ENCODE measurements at regions not wholly inside any gene's neighbourhood (a gene's known extent, or its start where the extent isn't known, plus 50 kb on each side); places are given as distances from the start of the nearest gene placed in this dataset.

DNA sequence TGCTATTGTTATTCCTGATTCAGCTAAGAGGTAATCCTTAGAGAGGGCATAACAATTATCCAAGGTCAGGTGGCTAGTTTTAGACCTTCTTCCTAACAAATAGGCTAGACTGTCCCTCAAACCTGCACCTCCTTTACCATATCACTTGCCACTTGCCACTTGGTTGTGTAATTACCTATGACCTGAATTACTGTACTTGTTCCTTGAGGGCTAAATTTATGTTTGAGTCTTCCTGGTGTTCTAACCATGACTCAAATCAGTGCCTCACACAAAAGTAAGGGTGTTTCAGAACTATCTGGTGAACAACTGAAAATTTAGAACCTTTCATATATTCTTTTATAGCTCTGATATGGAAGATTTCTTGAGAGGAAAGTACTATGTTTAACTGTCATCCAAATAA is 365.8 kb upstream of the SEMA6D start:
- no peak for DNase-seq

DNA sequence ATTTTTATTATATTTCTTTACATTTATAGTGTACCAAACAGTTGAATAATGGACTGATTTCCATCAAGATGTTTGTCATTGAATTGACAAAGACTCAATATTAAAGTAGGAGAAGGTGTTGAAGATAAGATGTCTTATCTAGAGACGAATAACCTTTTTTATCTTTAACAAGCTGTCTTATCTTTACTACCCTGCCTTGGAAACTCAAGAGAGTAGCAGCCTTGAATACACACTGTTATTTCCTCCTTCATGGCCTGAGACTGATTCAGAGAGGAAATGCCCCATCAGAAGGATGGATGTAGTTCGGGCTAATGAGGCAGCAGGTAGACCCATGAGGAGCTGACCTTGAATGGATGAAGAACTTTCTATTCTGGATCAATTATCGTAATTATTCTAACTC is 365.1 kb upstream of the SEMA6D start:
- DNase-seq: no peak

DNA sequence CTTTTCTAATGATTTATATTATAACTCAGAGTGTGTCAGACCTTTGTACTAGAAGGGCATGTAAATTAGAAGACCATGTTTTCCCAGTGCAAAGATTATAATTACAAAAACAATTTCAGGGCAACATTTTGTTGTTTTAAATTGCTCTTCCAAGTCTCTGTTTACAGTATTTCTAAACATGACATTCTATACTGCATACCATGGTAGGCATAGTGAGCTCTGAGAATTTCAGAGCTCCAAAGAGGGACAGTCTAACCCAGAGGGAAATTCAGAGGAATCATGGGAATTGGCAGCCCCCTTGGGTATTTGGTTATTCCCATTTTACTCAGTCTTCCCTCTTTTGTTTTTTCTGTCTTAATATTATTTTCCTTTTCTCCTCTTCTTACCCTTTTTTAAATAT is 361.5 kb upstream of the SEMA6D start:
- no peak for DNase-seq

DNA sequence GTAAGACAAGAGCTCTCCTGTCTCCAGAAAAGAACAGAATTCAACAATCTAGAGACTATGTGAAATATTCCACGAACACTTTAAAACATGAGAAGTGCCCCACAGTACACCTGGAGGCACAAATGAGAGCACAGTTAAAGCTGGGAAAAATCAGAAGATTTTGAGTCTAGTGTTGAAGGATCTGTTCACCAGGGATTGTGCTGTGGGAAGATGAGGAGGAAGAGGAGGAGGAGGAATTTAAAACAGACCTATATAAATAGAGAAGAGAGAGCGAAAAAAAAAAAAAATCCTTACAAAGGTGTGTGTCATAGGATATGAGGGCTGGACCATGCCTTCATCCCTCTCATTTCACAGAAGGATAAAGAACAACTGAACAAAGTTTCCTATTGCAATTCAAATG is 361.0 kb upstream of the SEMA6D start:
- DNase-seq: no peak

DNA sequence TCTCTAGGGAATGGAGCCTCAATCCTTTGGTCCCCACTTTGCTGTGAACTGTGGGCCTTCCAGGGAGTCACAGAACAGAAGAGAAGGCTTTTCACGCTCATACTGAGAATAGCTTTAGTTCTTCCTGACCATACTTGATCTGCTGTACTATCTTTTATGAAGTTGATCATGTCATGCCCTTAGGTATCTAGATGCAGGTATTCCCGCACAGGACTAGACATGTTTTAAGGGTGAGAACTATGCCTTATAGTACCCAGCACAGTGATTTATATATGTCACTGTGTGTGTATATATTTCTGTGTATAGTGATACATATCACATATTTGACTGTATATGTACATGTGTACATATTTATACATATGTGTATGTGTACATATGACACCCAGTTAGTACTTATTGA is 358.4 kb upstream of the SEMA6D start:
- no peak for DNase-seq

DNA sequence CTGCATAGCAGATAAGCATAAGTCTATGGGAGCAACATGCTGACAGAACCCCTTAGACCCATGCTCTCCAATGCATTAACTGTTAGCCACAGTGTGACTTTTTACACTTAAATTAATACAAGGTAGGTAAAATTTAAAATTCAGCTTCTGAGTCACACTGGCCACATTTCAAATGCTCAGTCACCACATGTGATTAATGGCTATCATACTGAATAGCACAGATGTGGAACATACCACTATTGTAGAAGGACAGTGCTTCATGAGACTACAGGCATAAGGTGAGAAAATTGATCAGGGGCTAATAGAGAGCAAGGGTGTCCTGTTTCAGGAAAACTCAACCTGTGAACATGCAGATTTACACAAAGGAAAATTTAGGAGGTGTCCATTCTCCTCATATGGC is 357.0 kb upstream of the SEMA6D start:
- no peak for DNase-seq

DNA sequence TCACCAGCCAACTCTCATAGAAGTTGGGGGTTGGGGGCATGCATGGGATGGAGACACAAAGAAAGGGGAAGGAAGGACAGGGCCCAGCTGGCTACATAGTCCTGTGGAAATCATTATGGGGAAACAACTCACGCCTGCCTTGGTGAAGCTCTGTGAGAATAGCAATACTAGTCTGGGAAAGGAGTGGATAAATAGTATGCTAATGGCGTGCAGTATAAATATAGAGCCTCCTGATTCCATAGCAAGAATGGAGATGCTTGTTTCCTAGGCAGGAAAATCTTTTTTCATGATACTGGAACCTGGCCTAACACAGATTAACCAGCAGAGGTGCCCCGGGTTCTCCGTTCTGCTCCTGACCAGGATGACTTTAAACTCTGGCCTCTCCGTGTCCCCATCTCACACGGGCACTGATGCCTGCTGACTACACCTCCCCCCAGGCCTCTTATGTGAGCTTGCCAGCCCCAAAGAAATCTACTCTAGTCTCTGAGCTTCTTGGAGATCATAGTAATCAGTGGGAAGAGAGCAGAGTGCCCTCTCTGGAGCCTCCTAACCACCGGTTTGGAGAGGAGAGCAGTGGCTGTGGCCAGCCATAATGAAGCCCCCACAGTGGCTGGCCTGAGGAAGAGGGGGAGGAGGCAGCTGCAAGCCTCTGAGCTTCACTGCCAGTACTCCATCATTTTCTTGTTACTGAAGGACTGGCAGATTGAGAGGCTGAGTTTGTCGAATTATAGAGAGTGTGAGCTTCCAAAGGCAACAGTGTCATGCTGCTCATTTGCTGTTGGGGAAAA is 355.0 kb upstream of the SEMA6D start:
- no peak for DNase-seq

DNA sequence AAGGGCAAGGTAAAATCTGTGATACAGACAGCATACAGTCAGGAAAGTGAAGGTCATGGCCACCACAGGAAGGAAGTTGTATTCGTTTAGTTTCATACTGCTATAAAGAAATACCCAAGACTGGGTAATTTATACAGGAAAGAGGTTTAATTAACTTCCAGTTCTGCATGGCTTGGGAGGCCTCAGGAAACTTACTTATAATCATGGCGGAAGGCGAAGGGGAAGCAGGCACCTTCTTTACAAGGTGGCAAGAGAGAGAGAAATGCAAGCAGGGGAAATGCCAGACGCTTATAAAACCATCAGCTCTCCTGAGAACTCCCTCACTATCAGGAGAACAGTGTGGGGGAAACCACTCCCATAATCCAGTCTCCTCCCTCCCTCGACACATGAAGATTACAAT is 353.7 kb upstream of the SEMA6D start:
- no peak for DNase-seq

DNA sequence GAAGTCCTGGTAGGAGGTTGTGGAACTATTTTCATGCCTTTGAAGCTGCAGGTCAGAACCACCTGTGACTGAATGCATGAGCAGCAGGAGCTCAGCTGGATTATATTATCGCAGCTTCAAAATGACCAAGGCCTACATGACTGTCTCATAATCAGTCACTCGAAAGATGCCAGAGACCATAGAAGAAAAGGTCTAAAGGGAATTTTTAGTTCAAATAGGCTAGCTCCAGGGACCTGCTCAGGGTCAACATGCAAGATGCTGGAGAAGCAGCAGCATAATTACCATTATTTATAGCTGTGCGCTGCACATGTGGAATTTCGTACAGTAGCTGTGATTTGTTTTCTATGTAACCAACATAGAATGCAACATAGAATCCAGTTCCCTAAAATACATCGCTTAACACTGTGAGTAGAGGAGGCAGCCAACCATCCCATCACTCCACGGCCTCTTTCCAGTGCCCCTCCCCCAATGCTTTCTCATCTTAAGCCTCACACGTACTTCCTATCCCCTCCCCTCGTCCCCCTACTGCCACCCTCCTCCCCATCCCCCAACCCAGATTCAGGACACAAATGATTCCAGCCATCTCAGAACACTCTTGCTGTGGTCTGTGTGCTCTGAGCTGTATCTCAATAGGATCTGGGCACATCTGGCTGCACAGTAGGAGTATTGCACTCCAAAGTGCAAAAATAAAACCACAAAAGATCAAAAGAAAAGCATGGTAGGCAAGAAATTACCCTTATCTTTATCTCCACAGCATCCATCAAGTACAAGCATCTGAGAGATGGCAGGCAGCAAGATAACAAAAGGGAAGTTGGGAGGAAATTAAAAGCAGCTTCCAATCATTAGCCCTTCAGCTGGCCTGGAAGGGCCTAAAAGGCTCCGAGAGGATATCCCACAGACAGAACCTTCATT is 352.8 kb upstream of the SEMA6D start:
- peak; percentile 41 for DNase-seq

DNA sequence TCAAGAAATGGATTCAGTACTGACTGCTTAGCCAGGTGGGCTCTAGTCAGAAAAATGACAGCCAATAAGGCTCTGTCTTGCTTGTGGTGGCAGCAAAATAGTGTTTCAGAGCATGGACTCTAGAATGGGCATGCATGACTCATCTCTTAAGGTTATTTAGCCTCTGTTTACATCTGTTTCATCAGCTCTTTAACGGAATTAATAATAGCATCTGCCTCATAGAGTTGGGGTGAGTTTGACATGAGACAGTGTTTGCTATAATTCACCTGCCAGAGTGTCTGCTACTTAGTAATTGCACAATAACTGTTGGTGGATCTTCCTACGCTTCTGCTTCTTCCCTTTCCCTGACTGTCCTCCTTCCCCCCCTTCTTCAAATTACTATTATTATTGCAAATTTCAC is 350.4 kb upstream of the SEMA6D start:
- DNase-seq: no peak

DNA sequence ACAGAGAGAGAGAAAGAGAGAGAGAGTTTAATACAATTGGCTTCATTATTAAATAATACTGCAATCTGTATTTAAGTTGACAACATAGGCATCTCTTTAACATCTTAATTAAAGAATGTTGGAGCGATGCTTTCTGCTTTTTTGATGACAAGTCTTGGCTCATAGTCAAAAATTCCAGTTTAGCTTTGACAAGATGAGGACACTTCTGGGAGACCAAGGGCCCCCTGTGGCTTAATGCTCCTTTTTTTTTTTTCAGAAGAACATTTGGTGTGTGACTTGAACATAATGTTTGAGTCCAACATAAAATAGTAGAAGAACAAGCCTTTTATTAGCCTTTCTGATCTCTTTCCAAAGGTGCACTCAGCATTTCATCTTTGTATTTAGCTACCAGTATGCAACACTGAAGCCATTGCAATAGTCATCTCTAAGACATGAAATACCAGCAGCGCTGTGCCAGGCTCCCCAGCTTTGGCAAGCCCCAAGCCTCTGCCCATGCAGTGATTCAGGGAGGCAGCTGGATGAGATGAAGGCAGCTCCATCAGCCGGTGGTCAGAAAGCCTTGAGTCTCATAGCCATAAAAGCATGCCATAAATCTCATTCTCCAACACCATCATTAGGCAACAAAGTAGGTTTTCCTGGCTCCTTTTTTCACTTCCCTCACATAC is 349.4 kb upstream of the SEMA6D start:
- no peak for DNase-seq

DNA sequence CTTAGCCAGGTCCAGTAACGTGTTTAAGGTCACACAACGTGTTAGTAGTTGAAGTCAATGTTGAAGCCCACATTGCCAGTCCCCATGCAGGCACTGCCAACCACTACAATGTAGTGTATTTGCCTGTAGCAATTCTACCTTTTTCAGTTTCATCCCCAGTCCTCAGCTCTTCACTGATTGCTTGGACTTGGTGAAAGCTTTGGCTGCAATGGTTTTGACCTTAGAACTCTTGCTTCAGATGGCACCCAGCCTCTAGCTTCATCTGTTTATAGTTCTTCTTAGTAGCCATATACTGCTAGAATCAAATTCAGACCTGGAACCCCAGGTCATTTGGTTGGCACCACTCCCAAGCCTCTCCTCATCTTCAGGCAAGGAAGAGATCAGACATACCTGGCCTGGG is 345.4 kb upstream of the SEMA6D start:
- DNase-seq: no peak

DNA sequence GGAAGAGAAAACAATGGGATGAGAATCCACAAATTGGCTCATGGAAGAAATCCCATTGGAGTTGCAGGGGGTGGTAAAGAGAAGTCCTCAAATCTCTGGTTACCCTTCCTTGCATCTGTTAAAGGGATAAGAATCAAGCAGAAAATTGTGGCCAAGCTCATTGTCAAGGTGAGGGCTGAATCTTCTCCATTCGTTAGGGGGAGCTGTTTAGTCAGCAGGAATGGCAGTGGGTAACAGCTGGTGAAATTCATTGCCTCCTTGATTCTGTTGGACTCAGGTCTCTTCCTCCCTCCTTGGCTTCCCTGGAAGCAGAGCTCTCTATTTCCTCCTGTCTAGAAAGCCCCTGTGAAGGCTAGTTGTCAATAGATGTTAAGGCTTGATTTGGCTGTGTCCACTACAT is 343.1 kb upstream of the SEMA6D start:
- no peak for DNase-seq

DNA sequence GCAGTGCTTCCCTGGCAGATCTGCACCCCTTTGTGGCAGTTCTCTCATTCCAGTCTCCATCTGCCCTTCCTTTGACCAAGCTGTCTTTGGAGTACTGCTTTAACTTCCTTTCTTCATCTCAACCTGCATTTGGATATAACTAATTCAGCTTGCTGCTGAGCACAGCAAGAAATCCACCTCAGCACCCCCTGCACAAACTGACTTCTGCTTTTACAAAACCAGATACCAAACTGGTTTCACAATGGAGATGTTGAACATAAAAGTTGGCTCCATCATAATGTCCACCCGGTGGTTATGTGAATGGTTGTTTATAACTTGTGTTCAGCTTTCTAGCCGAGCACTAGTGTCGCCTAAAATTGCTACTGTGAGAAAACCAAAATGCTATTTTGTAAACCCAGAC is 341.1 kb upstream of the SEMA6D start:
- DNase-seq: no peak

DNA sequence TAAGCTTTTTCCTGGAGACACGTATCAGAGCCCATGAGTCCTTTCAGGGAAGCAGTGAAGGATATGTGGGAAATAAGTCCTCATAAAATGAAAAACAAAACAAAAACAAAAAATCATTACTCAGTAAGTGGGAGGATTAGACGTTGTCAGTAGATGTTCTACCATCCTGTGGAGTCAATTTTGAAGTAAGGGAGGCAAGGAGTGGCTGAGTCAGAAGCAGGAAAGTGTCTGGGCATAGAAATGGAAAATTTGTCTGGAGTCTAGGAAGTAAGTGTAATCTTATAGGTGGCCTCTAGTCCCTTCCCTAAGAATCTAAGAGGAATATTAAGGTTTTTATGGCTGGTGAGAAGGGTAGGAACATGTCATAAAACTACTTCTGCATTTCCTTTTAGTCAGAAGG is 339.8 kb upstream of the SEMA6D start:
- DNase-seq: no peak

DNA sequence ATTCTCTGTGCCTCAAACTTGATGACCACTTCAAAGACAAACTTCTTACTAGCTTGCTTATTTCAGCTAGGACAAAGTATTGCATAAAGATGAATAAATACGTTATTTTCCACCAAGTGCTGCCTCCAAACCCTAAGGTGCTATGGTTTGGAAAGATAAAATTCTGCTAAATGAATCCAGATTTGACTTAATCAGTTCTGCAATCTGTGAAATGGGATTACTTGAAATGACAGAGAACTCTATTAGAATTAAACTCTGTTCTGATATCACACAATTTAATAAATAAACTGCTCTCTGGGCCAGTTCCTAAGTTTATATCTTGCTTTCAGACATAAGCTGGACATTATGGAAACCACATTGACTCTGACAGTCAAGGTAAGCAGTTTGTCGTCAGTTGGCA is 338.8 kb upstream of the SEMA6D start:
- no peak for DNase-seq

DNA sequence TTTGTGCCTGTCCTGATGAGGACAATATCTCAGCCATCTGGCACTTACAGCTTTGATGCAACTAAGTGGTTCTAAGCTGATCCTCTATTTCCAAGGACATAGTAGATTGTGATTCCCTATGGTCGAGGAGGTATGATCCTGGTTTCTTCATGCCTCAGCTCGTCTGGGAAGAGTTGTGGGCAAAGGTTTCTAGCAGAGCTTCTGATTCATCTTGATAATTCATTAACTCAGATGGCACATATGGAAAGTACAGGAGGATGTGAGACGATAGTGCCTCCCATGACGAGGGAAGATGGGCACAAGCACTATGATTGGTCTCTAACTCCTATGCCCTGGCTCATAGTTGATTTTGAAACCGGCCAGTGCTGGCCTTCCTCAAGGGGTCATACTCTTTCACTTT is 334.2 kb upstream of the SEMA6D start:
- no peak for DNase-seq

DNA sequence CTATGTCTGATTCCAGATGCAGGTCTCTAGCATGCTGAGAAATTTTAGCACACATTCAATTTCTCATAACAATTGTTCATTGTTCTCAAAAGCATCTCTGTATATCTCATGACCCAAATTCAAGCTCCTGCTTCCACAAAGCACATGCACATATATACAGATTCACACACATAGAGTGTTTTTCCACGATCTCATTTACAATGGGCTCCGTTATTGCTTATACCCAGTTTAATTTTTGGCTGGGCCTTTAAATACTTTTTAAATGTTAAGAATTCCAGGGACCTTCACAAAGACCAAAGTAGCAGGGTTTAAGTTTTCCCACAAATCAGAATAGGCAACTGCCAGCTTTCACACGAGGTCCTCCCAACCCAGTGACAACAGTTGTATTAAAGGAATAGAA is 333.5 kb upstream of the SEMA6D start:
- no peak for DNase-seq

DNA sequence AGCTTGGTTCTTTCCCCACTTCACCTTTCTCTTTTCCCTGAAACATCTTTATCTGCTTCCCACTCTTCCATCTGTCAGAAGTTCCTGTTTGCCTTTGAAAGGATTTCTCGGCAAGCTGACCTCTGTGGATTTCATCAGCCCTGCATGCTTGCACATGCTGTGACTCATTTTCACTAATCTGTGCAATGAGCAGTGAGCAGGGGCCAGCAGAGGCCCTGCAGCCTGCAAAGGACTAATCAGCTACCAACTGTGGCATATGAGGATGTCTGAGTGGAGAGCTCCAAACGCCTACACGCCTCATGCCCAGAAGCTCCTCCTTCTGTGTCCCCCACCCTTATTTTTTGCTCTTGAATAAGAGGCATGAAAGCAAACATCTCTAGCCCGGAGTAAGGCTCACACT is 333.0 kb upstream of the SEMA6D start:
- peak; percentile 70 for DNase-seq

DNA sequence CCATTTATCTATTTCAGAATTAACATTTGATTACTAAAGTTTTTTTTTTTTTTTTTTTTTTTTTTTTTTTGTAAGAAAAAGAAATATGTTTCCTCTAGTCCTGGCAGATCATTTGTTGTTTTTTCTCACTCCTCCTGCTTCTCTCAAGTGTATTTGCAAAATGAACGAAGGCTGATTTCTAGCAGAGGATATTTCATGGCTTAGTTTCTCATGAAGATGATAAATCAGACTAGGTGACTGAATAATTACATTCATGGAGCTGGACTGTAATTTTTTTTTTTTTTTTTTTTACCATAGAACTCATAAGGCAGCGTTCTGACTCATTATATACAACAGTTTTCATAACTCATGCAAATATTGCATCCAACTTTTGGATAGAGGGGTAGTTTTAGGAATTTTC is 332.5 kb upstream of the SEMA6D start:
- no peak for DNase-seq

DNA sequence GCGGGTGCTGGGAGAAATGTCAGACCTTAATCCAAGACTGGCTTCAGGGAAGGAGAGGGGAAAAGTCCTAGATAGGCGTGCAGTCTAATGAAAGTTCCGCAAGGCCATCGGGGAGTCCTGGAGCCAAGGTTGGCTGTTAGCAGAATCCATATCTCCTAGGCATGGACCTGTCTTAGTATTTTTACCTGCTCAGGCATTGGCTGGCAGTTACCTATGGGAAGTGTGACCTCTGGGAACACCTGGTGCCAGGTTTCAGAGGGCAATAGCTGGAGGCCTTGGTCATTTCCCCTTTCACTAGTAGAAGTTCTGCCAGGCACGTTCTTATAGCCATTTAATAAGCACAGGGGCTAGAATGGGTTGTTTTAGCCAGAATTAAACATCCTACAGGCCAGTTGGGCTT is 330.8 kb upstream of the SEMA6D start:
- no peak for DNase-seq

DNA sequence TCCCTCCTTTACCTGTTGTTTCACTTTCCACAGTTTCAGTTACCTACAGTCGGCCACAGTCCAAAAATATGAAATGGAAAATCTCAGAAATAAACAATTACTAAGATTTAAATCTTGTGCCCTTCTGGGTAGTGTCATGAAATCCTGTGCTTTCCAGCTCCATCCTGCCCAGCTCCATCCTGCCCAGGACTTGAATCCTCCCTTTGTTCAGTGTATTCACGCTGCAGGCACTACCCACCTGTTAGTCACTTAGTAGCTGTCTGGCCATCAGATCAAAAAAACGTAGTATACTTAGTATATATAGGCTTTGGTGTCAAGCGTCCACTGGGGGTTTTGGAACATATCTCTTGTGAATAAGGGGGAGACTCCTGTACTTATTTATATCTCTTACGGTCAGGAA is 329.0 kb upstream of the SEMA6D start:
- no peak for DNase-seq

DNA sequence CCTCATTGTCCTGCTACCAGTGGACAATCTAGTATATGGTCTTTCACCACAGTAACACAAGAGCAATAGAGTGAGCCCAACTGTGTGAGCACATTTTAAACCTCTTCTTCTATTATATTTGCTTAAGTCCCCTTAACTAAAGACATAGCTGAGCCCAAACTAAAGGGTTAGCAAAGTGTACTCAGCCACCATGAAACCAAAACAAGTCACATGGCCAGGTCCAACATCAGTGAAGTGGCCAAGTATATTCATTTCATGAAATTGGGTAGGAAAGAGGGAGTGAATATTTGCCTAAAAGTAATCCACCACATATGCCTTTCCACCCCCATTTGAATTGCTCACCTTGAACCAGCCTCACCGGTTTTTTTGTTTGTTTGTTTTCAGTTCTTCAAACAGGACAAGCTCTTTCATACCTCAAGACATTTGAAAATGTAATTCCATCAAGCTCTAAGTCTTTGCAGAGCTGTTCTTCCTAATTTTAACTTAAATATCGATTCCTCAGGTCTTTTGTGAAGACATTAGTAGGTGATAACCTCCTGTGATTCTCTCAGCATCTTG is 327.0 kb upstream of the SEMA6D start:
- no peak for DNase-seq
